OCI-LY7 (cell line): ENCODE measurements at regions not wholly inside any gene's neighbourhood (a gene's known extent, or its start where the extent isn't known, plus 50 kb on each side); places are given as distances from the start of the nearest gene placed in this dataset.

Source experiments
- BruUV-seq: library from RNA; stranded (reverse); fragments of 400-500 nt; replicated peaks from 2 replicates; lab custom pipeline; 2021; lab: Mats Ljungman, UMichigan
- CTCF ChIA-PET: fragments of 300-600 bp; sonication (Branson Sonifier 250); formaldehyde crosslinking; loops from one replicate; lab custom pipeline; 2022; ENCODE audit warnings: antibody characterized with exemption; ENCODE audit not compliant: unreplicated experiment; lab: Charles Lee
- POLR2A ChIA-PET: fragments of 300-600 bp; sonication (Branson Sonifier 250); formaldehyde crosslinking; loops from one replicate; lab custom pipeline; 2022; ENCODE audit warnings: antibody characterized with exemption; lab: Charles Lee
- DNase-seq: peaks from one replicate; pipeline ENCODE4 v3.0.0-alpha.2; 2015; ENCODE audit warnings: low spot score
- H2AFZ ChIP-seq: fragments of 200-600 bp; sonication (generic), shearing (Covaris generic); 2 replicates; pipeline ENCODE4 v1.6.1; 2014; ENCODE audit warnings: mild to moderate bottlenecking, antibody characterized with exemption, low read length, moderate library complexity
- H3K27ac ChIP-seq: fragments of 200-600 bp; sonication (generic); 2 replicates; pipeline ENCODE4 v1.5.1; 2014; ENCODE audit warnings: mixed run types, low read depth, mild to moderate bottlenecking, moderate library complexity, low read length, inconsistent platforms; ENCODE audit not compliant: poor library complexity, severe bottlenecking
- H3K36me3 ChIP-seq: fragments of 200-600 bp; sonication (generic); 2 replicates; pipeline ENCODE4 v1.6.1; 2014; ENCODE audit warnings: mild to moderate bottlenecking, antibody characterized with exemption, low read length, moderate library complexity, mixed read lengths; ENCODE audit not compliant: insufficient read depth
- H3K4me1 ChIP-seq: fragments of 200-600 bp; sonication (generic); 2 replicates; pipeline ENCODE4 v1.5.1; 2014; ENCODE audit warnings: mild to moderate bottlenecking, low read length; ENCODE audit not compliant: insufficient read depth, poor library complexity, severe bottlenecking
- H3K4me2 ChIP-seq: fragments of 200-600 bp; sonication (generic); 2 replicates; pipeline ENCODE4 v1.6.1; 2014; ENCODE audit warnings: mild to moderate bottlenecking, low read length
- H3K4me3 ChIP-seq: fragments of 200-600 bp; sonication (generic); 2 replicates; pipeline ENCODE4 v1.5.1; 2014; ENCODE audit warnings: mild to moderate bottlenecking, low read depth, low read length; ENCODE audit not compliant: poor library complexity, severe bottlenecking
- H3K79me2 ChIP-seq: fragments of 200-600 bp; sonication (generic); 2 replicates; pipeline ENCODE4 v1.6.1; 2016; ENCODE audit warnings: low read depth, mild to moderate bottlenecking, low read length, moderate library complexity, mixed read lengths; ENCODE audit not compliant: insufficient read depth
- H3K9me2 ChIP-seq: fragments of 200-600 bp; sonication (generic); 2 replicates; pipeline ENCODE4 v1.6.1; 2016; ENCODE audit warnings: mild to moderate bottlenecking, low read length, mixed read lengths; ENCODE audit not compliant: insufficient read depth
- H3K9me3 ChIP-seq: fragments of 200-600 bp; sonication (generic); 2 replicates; pipeline ENCODE4 v1.6.1; 2014; ENCODE audit warnings: mild to moderate bottlenecking, mixed run types, low read length, mixed read lengths
- H4K20me1 ChIP-seq: fragments of 200-600 bp; sonication (generic); 2 replicates; pipeline ENCODE4 v1.6.1; 2014; ENCODE audit warnings: mild to moderate bottlenecking, antibody characterized with exemption, low read length, moderate library complexity, mixed read lengths; ENCODE audit not compliant: insufficient read depth
- CTCF ChIP-seq: fragments of 200-600 bp; sonication (generic); conservative IDR thresholded peaks from 2 replicates; pipeline ENCODE4 v1.5.1; 2014; ENCODE audit warnings: mild to moderate bottlenecking, antibody characterized with exemption, low read length, moderate library complexity, mixed read lengths
- EZH2phosphoT487 ChIP-seq: fragments of 200-600 bp; sonication (generic); IDR thresholded peaks from 2 replicates; pipeline ENCODE4 v1.6.1; 2018; ENCODE audit warnings: low read depth, borderline replicate concordance, mild to moderate bottlenecking, mixed run types, antibody characterized with exemption, low read length, moderate library complexity, mixed read lengths
- intact Hi-C: fragments of 100-400 bp; cut with micrococcal nuclease; formaldehyde crosslinking; loops from one replicate; pipeline ENCODE4 v1.10.0; 2022; ENCODE audit not compliant: unreplicated experiment

- H3K27ac ChIP-seq = no peak overlapping the region
- intact Hi-C loops = no loop called here
- no peaks in the 10 kb centered on the region for H3K4me1 ChIP-seq
- no peaks in the 10 kb centered on the region for H3K9me3 ChIP-seq
- H3K36me3 ChIP-seq = no peaks in the 10 kb centered on the region
- TF ChIP-seq CTCF = no peak
- no peak for TF ChIP-seq EZH2phosphoT487
- ChIA-PET CTCF (no interaction called here), POLR2A (no interaction called here)
- H2AFZ ChIP-seq = no peak overlapping the region
- no peak overlapping the region for H3K4me3 ChIP-seq
- H3K79me2 ChIP-seq = no peaks in the 10 kb centered on the region
- no peaks in the 10 kb centered on the region for H4K20me1 ChIP-seq
- no TSS peak for BruUV-seq
- DNase-seq = no peak
- no peak overlapping the region for H3K4me2 ChIP-seq
- H3K9me2 ChIP-seq = no peaks in the 10 kb centered on the region
Measured at GRCh38 chr1:57897581-57897980, 473.7 kb upstream of the DAB1 start.

GRCh38 chr1:57894315-57894714 lies 470.5 kb upstream of the DAB1 start:
- no peaks in the 10 kb centered on the region for H4K20me1 ChIP-seq
- DNase-seq = no peak
- H3K9me2 ChIP-seq = no peaks in the 10 kb centered on the region
- no TSS peak for BruUV-seq
- H2AFZ ChIP-seq = no peak overlapping the region
- H3K4me2 ChIP-seq = no peak overlapping the region
- H3K36me3 ChIP-seq = no peaks in the 10 kb centered on the region
- H3K79me2 ChIP-seq = no peaks in the 10 kb centered on the region
- CTCF ChIA-PET = no interaction called here
- no peaks in the 10 kb centered on the region for H3K9me3 ChIP-seq
- POLR2A ChIA-PET = interaction anchor here (0.5 to 0.6 kb wide), 2 partner anchors 14 to 871 kb away, joined by 3 read pairs; no protein-coding TSS in a partner anchor
- intact Hi-C loops = no loop called here
- TF ChIP-seq CTCF (no peak), EZH2phosphoT487 (no peak)
- no peak overlapping the region for H3K4me3 ChIP-seq
- H3K27ac ChIP-seq = no peak overlapping the region
- no peaks in the 10 kb centered on the region for H3K4me1 ChIP-seq

GRCh38 chr1:57889676-57890320 lies 465.9 kb upstream of the DAB1 start:
- no peak overlapping the region for H3K4me2 ChIP-seq
- H3K9me2 ChIP-seq = no peaks in the 10 kb centered on the region
- intact Hi-C loops = no loop called here
- TF ChIP-seq CTCF (no peak), EZH2phosphoT487 (no peak)
- no peak overlapping the region for H3K27ac ChIP-seq
- H4K20me1 ChIP-seq = no peaks in the 10 kb centered on the region
- H3K4me3 ChIP-seq = no peak overlapping the region
- no peaks in the 10 kb centered on the region for H3K79me2 ChIP-seq
- DNase-seq = no peak
- no peaks in the 10 kb centered on the region for H3K4me1 ChIP-seq
- H2AFZ ChIP-seq = no peak overlapping the region
- ChIA-PET CTCF (no interaction called here), POLR2A (interaction anchor here (0.7 to 1.5 kb wide), 2 partner anchors 29 to 74 kb away, joined by 3 read pairs; no protein-coding TSS in a partner anchor)
- no peaks in the 10 kb centered on the region for H3K36me3 ChIP-seq
- BruUV-seq = no TSS peak
- no peaks in the 10 kb centered on the region for H3K9me3 ChIP-seq
